Mesendoderm (in vitro differentiated cells): ENCODE measurements at regions not wholly inside any gene's neighbourhood (a gene's known extent, or its start where the extent isn't known, plus 50 kb on each side); places are given as distances from the start of the nearest gene placed in this dataset.

ENCODE experiments used
- DNase-seq: peaks from one replicate; pipeline ENCODE4 v3.0.0; 2013
- H2AK5ac ChIP-seq: 2 replicates; pipeline ENCODE4 v1.6.1; 2013; ENCODE audit warnings: low read length, inconsistent platforms
- H2BK120ac ChIP-seq: 2 replicates; pipeline ENCODE4 v1.6.1; 2013; ENCODE audit warnings: low read depth, mild to moderate bottlenecking, low read length, moderate library complexity, mixed read lengths
- H2BK15ac ChIP-seq: replicated peaks from 2 replicates; pipeline ENCODE4 v1.6.1; 2013; ENCODE audit warnings: low read depth, mild to moderate bottlenecking, moderate library complexity
- H2BK5ac ChIP-seq: 2 replicates; pipeline ENCODE4 v1.6.1; 2013; ENCODE audit warnings: low read length, inconsistent platforms
- H3K18ac ChIP-seq: 2 replicates; pipeline ENCODE4 v1.6.1; 2013; ENCODE audit warnings: mild to moderate bottlenecking, low read length, mixed read lengths
- H3K23ac ChIP-seq: one replicate; pipeline ENCODE4 v1.6.1; 2013; ENCODE audit warnings: low read length
- H3K27ac ChIP-seq: 2 replicates; pipeline ENCODE4 v1.5.1; 2013; ENCODE audit warnings: low read depth, mild to moderate bottlenecking, inconsistent platforms, low read length, moderate library complexity
- H3K27me3 ChIP-seq: 2 replicates; pipeline ENCODE4 v1.6.1; 2013; ENCODE audit warnings: low read length, control low read depth, mild to moderate bottlenecking, inconsistent platforms; ENCODE audit not compliant: insufficient read depth, poor library complexity
- H3K36me3 ChIP-seq: 2 replicates; pipeline ENCODE4 v1.6.1; 2013; ENCODE audit warnings: low read length, inconsistent platforms; ENCODE audit not compliant: control insufficient read depth, insufficient read depth
- H3K4ac ChIP-seq: one replicate; pipeline ENCODE4 v1.6.1; 2013; ENCODE audit warnings: low read depth, mild to moderate bottlenecking, low read length, moderate library complexity
- H3K4me1 ChIP-seq: 2 replicates; pipeline ENCODE4 v1.6.1; 2013; ENCODE audit warnings: low read depth, low read length, inconsistent platforms; ENCODE audit not compliant: control insufficient read depth
- H3K4me2 ChIP-seq: 2 replicates; pipeline ENCODE4 v1.6.1; 2013; ENCODE audit warnings: low read length
- H3K4me3 ChIP-seq: 2 replicates; pipeline ENCODE4 v1.5.1; 2013; ENCODE audit warnings: mild to moderate bottlenecking, low read length
- H3K56ac ChIP-seq: one replicate; pipeline ENCODE4 v1.6.1; 2013; ENCODE audit warnings: low read length
- H3K79me1 ChIP-seq: 2 replicates; pipeline ENCODE4 v1.6.1; 2013; ENCODE audit warnings: low read length, inconsistent platforms
- H3K79me2 ChIP-seq: 2 replicates; pipeline ENCODE4 v1.6.1; 2013; ENCODE audit warnings: mild to moderate bottlenecking, low read length; ENCODE audit not compliant: control insufficient read depth, insufficient read depth
- H3K9ac ChIP-seq: 2 replicates; pipeline ENCODE4 v1.6.1; 2013; ENCODE audit warnings: low read length, inconsistent platforms
- H4K5ac ChIP-seq: one replicate; pipeline ENCODE4 v1.6.1; 2013; ENCODE audit warnings: low read length
- H4K8ac ChIP-seq: one replicate; pipeline ENCODE4 v1.6.1; 2013; ENCODE audit warnings: low read depth, mild to moderate bottlenecking, control low read depth, low read length, moderate library complexity
- WGBS: extraction: QIAGEN DNeasy Blood & Tissue Kit; methylation state at CpG from one replicate; pipeline ENCODE4 v1.1.7; 2013; ENCODE audit warnings: low lambda C conversion rate, missing lambda C conversion rate; ENCODE audit not compliant: insufficient coverage; ENCODE audit errors: extremely low coverage; 5-methylcytosine and 5-hydroxymethylcytosine counted together

- Histone ChIP-seq H3K4me3 (no peak overlapping the region), H3K4me1 (no peaks in the 10 kb centered on the region), H3K56ac (no peak overlapping the region), H3K36me3 (no peaks in the 10 kb centered on the region), H4K8ac (no peak overlapping the region), H2AK5ac (no peak overlapping the region), H3K4ac (no peak overlapping the region), H3K18ac (no peak overlapping the region), H3K79me1 (no peaks in the 10 kb centered on the region), H3K27ac (no peak overlapping the region), H2BK120ac (no peak overlapping the region), H4K5ac (no peak overlapping the region), H3K23ac (no peak overlapping the region), H3K27me3 (no peaks in the 10 kb centered on the region), H3K9ac (peak overlapping the region; percentile 37), H2BK5ac (no peak overlapping the region), H3K4me2 (no peak overlapping the region), H2BK15ac (peak overlapping the region; percentile 23), H3K79me2 (no peaks in the 10 kb centered on the region)
- no CpG with 5 or more reads among the region's 6 CpGs for WGBS
- peak; percentile 89 for DNase-seq
Measured at GRCh38 chr5:96336351-96336985, 96.6 kb downstream of the PCSK1 start.

DNA sequence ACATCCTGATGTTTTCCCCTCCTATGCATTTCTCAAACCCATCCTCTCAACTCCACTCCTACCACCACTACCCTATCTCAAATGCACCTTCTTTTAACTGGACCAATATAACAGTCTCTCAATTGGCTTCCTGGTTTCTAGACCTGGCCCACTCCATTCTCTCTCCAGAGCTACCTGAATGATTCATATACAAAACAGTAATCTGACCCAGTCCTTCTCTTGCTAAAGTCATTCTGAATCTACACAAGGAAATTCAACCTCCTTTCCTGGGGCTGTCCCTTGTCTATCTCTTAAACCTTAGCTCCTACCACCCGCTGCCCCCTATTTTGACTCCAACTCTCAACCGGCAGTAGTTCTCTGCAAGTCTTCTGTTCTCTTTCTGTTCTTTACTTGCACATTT, 97.2 kb downstream of the PCSK1 start:
- DNase-seq, result no peak
- WGBS, result no CpG with 5 or more reads among the region's 2 CpGs
- Histone ChIP-seq H2BK120ac (no peak overlapping the region), H3K27me3 (no peaks in the 10 kb centered on the region), H4K8ac (no peak overlapping the region), H3K36me3 (no peaks in the 10 kb centered on the region), H3K18ac (no peak overlapping the region), H2AK5ac (no peak overlapping the region), H2BK15ac (no peak overlapping the region), H3K9ac (no peak overlapping the region), H2BK5ac (peak overlapping the region; percentile 17), H3K4me3 (no peak overlapping the region), H3K4ac (no peak overlapping the region), H4K5ac (no peak overlapping the region), H3K23ac (no peak overlapping the region), H3K4me1 (no peaks in the 10 kb centered on the region), H3K56ac (no peak overlapping the region), H3K27ac (no peak overlapping the region), H3K79me1 (no peaks in the 10 kb centered on the region), H3K4me2 (no peak overlapping the region), H3K79me2 (no peaks in the 10 kb centered on the region)

DNA sequence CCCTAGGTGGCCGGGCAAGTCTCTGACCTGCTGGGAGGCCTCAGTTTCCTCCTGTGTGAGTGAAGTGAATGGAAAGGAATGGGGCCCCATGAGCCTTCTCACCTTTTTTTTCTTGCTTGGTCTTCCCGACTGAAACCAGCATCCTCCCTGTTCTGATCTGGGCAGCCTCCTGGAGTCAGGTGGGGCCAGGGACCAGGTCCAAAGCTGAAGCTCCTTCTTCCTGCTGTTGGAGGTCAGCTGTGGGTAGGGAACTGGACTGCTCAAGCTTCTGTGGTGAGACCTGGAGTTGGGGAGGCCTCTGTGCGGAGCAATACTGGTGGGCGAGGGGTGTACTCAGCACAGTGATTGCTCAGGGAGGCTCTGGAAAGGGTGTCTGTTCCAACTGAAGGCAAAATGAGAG, 99.7 kb downstream of the PCSK1 start:
- Histone ChIP-seq H2BK5ac (no peak overlapping the region), H3K79me1 (no peaks in the 10 kb centered on the region), H3K36me3 (no peaks in the 10 kb centered on the region), H3K23ac (no peak overlapping the region), H3K27ac (no peak overlapping the region), H3K56ac (no peak overlapping the region), H2BK15ac (no peak overlapping the region), H2BK120ac (no peak overlapping the region), H3K4ac (no peak overlapping the region), H3K79me2 (no peaks in the 10 kb centered on the region), H3K4me3 (no peak overlapping the region), H3K27me3 (no peaks in the 10 kb centered on the region), H4K5ac (no peak overlapping the region), H3K9ac (no peak overlapping the region), H2AK5ac (no peak overlapping the region), H3K4me1 (no peaks in the 10 kb centered on the region), H3K4me2 (no peak overlapping the region), H3K18ac (no peak overlapping the region), H4K8ac (no peak overlapping the region)
- DNase-seq, result no peak
- no CpG with 5 or more reads among the region's 4 CpGs for WGBS

DNA sequence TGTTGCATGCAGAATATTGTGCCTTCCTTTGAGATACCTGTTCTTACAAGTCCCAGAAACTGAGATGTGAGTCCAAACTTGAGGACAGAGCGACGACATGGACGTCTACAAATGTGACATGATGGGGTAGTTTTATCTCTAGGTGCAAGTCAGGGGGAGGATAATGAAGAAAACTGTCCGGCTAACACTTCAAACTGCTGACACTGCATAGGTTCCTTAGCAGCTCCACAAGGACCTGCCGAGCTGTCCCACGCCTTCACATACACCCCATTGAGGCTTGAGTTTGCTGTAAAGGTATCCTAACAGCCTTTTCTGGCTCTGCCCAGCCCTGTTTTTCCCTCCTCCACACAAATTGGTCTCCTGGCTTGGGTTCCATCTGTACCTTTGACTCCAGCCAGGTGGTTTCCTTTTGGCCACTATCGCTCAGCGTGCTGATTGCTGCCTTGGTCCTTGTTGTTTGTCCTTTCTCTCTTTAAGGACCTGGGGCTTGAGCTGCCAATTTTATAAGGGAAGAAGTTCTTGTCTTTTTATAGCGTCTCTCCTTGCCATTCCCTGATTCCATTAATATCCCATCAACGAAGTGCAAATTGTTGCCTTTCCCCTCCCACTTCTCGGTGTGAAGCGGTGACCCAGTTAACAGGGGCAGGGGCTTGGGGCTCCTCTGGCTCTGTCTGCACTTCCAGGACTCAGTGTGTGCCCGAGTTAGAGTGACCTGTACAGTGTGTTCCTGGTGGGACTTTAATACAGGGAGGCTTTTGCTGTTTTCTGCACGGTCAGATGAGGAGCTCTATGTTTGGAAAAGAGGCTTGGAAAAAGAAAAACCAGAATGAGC, 100.3 kb downstream of the PCSK1 start:
- DNase-seq, result no peak
- Histone ChIP-seq H2BK15ac (no peak overlapping the region), H3K56ac (no peak overlapping the region), H3K4me2 (no peak overlapping the region), H3K79me2 (no peaks in the 10 kb centered on the region), H3K4ac (peak overlapping the region; percentile 56), H4K8ac (no peak overlapping the region), H2AK5ac (no peak overlapping the region), H2BK5ac (no peak overlapping the region), H3K18ac (no peak overlapping the region), H3K4me3 (no peak overlapping the region), H3K36me3 (no peaks in the 10 kb centered on the region), H3K9ac (no peak overlapping the region), H3K27me3 (no peaks in the 10 kb centered on the region), H3K23ac (no peak overlapping the region), H4K5ac (no peak overlapping the region), H2BK120ac (no peak overlapping the region), H3K4me1 (no peaks in the 10 kb centered on the region), H3K27ac (no peak overlapping the region), H3K79me1 (no peaks in the 10 kb centered on the region)
- no CpG with 5 or more reads among the region's 14 CpGs for WGBS

GRCh38 chr5:96331681-96332361, 101.2 kb downstream of the PCSK1 start:
- no peak overlapping the region for H3K9ac ChIP-seq
- WGBS, result no CpG with 5 or more reads among the region's 2 CpGs
- H3K79me1 ChIP-seq, result no peaks in the 10 kb centered on the region
- no peak overlapping the region for H3K4me2 ChIP-seq
- DNase-seq, result no peak
- H3K27me3 ChIP-seq, result no peaks in the 10 kb centered on the region
- no peak overlapping the region for H3K56ac ChIP-seq
- no peak overlapping the region for H3K23ac ChIP-seq
- no peak overlapping the region for H3K4ac ChIP-seq
- no peak overlapping the region for H3K27ac ChIP-seq
- H3K36me3 ChIP-seq, result no peaks in the 10 kb centered on the region
- H3K4me1 ChIP-seq, result no peaks in the 10 kb centered on the region
- no peaks in the 10 kb centered on the region for H3K79me2 ChIP-seq
- H3K18ac ChIP-seq, result no peak overlapping the region
- no peak overlapping the region for H2AK5ac ChIP-seq
- no peak overlapping the region for H2BK120ac ChIP-seq
- no peak overlapping the region for H2BK15ac ChIP-seq
- no peak overlapping the region for H2BK5ac ChIP-seq
- no peak overlapping the region for H4K5ac ChIP-seq
- H4K8ac ChIP-seq, result no peak overlapping the region
- H3K4me3 ChIP-seq, result no peak overlapping the region
